ENCODE measurements at regions not wholly inside any gene's neighbourhood (a gene's known extent, or its start where the extent isn't known, plus 50 kb on each side); places are given as distances from the start of the nearest gene placed in this dataset.

DNA sequence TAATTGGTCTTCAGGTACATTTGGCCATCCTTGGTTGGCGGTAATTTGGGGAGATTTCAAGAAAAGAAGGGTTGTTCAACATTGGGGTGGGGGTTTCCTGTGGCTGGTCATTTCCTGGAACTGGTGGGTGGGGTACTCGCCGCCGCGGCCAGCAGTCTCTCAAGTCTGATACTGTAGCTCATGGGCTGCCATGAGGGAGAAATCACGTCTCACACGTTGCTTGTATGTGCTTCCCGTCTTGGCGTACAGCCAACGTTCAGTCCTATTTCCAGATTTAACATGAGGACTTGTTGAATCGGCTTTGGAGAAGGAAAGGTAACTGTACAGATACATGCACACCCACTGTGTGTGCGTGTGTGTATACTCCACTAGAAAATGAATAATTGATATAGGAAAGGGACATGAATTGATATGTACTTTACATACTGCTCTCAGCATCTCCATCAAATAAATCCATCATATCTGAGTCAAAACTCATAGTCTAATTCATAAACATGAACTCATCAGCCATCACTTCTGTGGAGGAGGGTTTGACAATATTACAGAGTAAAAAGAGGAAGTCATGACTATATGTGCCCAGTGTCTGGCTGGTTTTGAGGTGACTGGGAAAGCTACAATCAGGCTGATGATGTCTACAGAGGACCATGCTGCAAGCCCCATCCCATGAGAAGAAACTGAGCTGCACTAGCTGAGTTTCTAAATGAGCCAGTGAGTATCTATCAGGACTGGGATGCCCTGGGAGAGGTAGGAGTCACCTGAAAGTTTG lies 418.1 kb downstream of the TSHZ3 start:
- no peak for DNase-seq (ENCODE audit: low read depth)
- TF ChIP-seq, protein P1, sequence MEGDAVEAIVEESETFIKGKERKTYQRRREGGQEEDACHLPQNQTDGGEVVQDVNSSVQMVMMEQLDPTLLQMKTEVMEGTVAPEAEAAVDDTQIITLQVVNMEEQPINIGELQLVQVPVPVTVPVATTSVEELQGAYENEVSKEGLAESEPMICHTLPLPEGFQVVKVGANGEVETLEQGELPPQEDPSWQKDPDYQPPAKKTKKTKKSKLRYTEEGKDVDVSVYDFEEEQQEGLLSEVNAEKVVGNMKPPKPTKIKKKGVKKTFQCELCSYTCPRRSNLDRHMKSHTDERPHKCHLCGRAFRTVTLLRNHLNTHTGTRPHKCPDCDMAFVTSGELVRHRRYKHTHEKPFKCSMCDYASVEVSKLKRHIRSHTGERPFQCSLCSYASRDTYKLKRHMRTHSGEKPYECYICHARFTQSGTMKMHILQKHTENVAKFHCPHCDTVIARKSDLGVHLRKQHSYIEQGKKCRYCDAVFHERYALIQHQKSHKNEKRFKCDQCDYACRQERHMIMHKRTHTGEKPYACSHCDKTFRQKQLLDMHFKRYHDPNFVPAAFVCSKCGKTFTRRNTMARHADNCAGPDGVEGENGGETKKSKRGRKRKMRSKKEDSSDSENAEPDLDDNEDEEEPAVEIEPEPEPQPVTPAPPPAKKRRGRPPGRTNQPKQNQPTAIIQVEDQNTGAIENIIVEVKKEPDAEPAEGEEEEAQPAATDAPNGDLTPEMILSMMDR (IDR thresholded peaks at IDR 0.05; ENCODE audit: low read depth, low read length, missing control alignments), result no peak
- H3K4me3 ChIP-seq (ENCODE audit: low read depth, low read length), result no peak overlapping the region
- in situ Hi-C loops (cut with HindIII; ENCODE audit: low sequenced_read_pairs), result loop anchor here (5.0 kb wide), 1 partner anchor 91 kb away; no protein-coding TSS in a partner anchor

DNA sequence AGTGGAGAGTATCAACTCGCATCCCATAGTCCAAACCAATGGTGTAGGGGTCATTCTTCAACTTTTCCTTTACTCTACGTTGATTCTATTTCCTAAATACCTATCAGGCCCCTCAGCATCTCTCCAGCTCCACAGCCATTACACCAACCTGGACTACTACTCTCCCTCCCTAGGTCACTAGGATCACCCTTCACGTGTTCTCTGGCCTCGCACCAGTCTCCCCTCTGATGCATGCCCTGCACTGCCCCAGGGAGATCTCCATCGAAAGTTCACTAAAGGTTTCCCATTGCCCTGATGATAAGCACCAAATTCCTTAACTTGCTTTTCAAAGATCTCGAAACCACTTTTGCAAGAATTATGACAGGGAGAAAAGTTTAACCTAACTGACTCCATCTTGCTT lies 421.5 kb downstream of the TSHZ3 start:
- TF ChIP-seq, protein P1 (IDR thresholded peaks at IDR 0.05; ENCODE audit: low read depth, low read length, missing control alignments), result no peak
- DNase-seq (ENCODE audit: low read depth), result no peak
- H3K4me3 ChIP-seq (ENCODE audit: low read depth, low read length), result no peak overlapping the region
- in situ Hi-C loops (cut with HindIII; ENCODE audit: low sequenced_read_pairs), result no loop called here

DNA sequence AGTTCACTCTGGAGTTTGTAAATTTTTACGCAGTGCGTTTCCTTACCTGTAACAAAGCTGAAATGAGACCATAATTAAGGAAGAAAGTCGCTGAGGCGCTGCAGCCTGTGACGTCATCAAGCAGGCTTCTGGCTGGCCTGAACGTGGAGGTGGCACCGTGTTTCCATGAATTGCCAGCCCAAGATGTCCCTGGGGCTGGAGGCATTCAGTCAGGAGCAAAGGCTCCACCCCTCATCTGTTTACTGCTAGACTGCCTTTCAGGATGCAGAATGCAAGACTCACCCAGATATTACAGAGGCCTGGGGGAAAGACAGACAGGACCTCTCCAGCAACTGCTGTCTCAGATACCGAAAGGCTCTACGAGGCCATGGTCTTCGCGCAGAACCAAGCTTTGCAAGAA lies 424.6 kb downstream of the TSHZ3 start:
- H3K4me3 ChIP-seq (ENCODE audit: low read depth, low read length), result no peak overlapping the region
- no peak for DNase-seq (ENCODE audit: low read depth)
- in situ Hi-C loops (cut with HindIII; ENCODE audit: low sequenced_read_pairs), result no loop called here
- TF ChIP-seq, protein P1 (IDR thresholded peaks at IDR 0.05; ENCODE audit: low read depth, low read length, missing control alignments), result no peak

DNA sequence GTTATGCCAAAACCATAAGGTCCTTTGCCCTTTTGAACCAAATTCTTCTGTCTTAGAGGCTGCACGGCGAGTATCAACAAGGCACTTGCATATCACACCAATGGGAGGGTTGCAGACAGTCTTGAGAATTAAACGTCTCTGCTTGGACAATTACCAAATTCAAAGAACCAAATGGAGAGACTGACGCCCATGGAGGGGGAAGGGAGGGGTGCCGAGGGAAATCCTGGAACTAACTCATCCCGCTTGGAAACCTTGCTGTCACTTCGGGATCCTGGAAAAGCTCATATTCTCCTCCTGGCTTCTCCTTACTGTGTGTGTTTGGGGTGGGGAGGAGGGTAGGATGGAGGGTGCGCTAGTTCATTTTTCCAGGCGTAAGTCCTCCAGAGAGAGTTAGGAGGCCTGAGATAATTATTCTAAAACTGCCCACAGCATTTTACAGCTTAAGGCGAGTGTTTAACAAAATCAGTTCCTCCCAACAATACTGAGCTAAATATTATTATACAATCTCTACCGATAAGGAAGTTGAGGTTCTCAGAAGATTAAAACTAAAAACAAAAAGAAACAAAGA lies 425.1 kb downstream of the TSHZ3 start:
- DNase-seq (ENCODE audit: low read depth), result no peak
- in situ Hi-C loops (cut with HindIII; ENCODE audit: low sequenced_read_pairs), result no loop called here
- TF ChIP-seq, protein P1 (IDR thresholded peaks at IDR 0.05; ENCODE audit: low read depth, low read length, missing control alignments), result no peak
- no peak overlapping the region for H3K4me3 ChIP-seq (ENCODE audit: low read depth, low read length)

DNA sequence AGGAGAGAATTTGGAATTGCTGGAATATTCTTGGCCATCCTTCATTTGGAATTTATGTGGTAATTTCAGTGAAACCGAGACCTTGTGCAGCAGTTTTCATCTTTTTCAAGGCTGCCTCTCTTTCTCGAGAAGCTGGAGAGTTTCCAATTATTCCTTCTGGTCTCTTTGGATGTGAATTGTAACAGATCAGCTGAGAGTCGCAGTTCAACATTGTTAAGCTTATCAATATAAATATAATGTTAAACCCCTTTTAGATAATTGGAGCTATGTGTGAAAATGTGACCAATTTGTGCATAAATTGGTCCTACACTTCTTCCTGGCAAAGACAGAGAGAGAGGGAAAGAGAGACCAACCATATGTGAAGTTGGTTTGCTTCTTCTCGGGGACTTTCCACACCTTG lies 425.6 kb downstream of the TSHZ3 start:
- in situ Hi-C loops (cut with HindIII; ENCODE audit: low sequenced_read_pairs), result no loop called here
- TF ChIP-seq, protein P1 (IDR thresholded peaks at IDR 0.05; ENCODE audit: low read depth, low read length, missing control alignments), result no peak
- DNase-seq (ENCODE audit: low read depth), result no peak
- H3K4me3 ChIP-seq (ENCODE audit: low read depth, low read length), result no peak overlapping the region

DNA sequence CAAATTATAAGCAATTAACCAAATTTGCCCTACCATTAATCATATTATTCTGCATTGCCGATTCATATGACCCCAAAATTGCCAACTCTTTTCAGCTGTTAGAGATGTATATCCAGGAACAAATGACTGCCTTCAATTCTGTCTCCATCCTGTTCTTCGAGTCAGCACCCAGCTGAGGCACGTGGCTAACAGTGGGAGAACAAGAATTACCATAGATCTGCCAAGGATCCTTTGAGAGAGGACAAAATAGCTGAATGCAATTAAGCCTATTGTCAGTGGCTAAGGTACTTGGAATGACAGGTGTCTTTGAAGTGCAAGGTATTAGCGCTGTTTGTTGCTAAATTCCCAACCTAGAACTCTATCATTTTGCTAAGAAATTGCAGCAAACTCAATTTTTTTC lies 426.1 kb downstream of the TSHZ3 start:
- no peak overlapping the region for H3K4me3 ChIP-seq (ENCODE audit: low read depth, low read length)
- no peak for DNase-seq (ENCODE audit: low read depth)
- in situ Hi-C loops (cut with HindIII; ENCODE audit: low sequenced_read_pairs), result no loop called here
- TF ChIP-seq, protein P1 (IDR thresholded peaks at IDR 0.05; ENCODE audit: low read depth, low read length, missing control alignments), result no peak

All from astrocyte of the cerebellum (primary cell).